SK-N-SH (cell line): ENCODE measurements at regions not wholly inside any gene's neighbourhood (a gene's known extent, or its start where the extent isn't known, plus 50 kb on each side); places are given as distances from the start of the nearest gene placed in this dataset.

Experiments
- CTCF ChIA-PET: fragments of 300-600, 350-600 bp; formaldehyde crosslinking; extraction: SDS; loops from one replicate; lab custom pipeline; 2021; lab: Yijun Ruan, JAX
- POLR2A ChIA-PET: fragments of 350-600 bp; sonication (Branson Sonifier 250); formaldehyde crosslinking; extraction: SDS; loops from one replicate; lab custom pipeline; 2020; ENCODE audit warnings: antibody characterized with exemption, inconsistent platforms; lab: Yijun Ruan, JAX
- DNase-seq: peaks from one replicate; pipeline ENCODE4 v3.0.0; 2012
- H2AFZ ChIP-seq: fragments of 200-600 bp; sonication (generic); 2 replicates; pipeline ENCODE4 v1.8.1; 2016; ENCODE audit warnings: antibody characterized with exemption, mild to moderate bottlenecking, low read depth
- H3F3A ChIP-seq: fragments of 200-600 bp; sonication (generic); replicated peaks from 2 replicates; pipeline ENCODE3; 2016; ENCODE audit warnings: antibody characterized with exemption, mild to moderate bottlenecking; ENCODE audit not compliant: insufficient read depth
- H3K27ac ChIP-seq, 2 experiments: fragments of 200-500 bp in 1 of 2; fragments of 200-600 bp in 1 of 2; sonication (Bioruptor generic) in 1 of 2; sonication (generic), shearing (Covaris generic) in 1 of 2; 2 replicates each; pipeline versions ENCODE4 v1.5.1 to v1.6.1; 2014 to 2016; ENCODE audit warnings: low read depth in 2 of 2, inconsistent platforms in 1 of 2, low read length in 1 of 2, mild to moderate bottlenecking in 1 of 2, mixed read lengths in 1 of 2
- H3K27me3 ChIP-seq: fragments of 200-600 bp; sonication (generic), shearing (Covaris generic); 2 replicates; pipeline ENCODE4 v1.6.1; 2016; ENCODE audit warnings: mixed run types; ENCODE audit not compliant: insufficient read depth
- H3K36me3 ChIP-seq, 2 experiments: fragments of 200-500 bp in 1 of 2; fragments of 200-600 bp in 1 of 2; sonication (Bioruptor generic) in 1 of 2; sonication (generic) in 1 of 2; replicated peaks in 1 of 2; 2 replicates each; pipeline versions ENCODE3 to v1.5.1; 2014 to 2016; ENCODE audit warnings: low read length in 1 of 2, mild to moderate bottlenecking in 1 of 2; ENCODE audit not compliant: insufficient read depth in 2 of 2, control insufficient read depth in 1 of 2
- H3K4me1 ChIP-seq, 2 experiments: fragments of 200-500 bp in 1 of 2; fragments of 200-600 bp in 1 of 2; sonication (Bioruptor generic) in 1 of 2; sonication (generic), shearing (Covaris generic) in 1 of 2; 2 replicates each; pipeline versions ENCODE4 v1.5.1 to v1.6.1; 2014 to 2016; ENCODE audit warnings: low read depth in 1 of 2, low read length in 1 of 2, mixed run types in 1 of 2; ENCODE audit not compliant: insufficient read depth in 2 of 2, control insufficient read depth in 1 of 2
- H3K4me2 ChIP-seq: fragments of 200-600 bp; sonication (generic), shearing (Covaris generic); 2 replicates; pipeline ENCODE4 v1.6.1; 2017; ENCODE audit warnings: mixed run types
- H3K4me3 ChIP-seq, 2 experiments: fragments of 200-500 bp in 1 of 2; fragments of 200-600 bp in 1 of 2; sonication (Bioruptor generic) in 1 of 2; sonication (generic), shearing (Covaris generic) in 1 of 2; 2 replicates each; pipeline versions ENCODE4 v1.5.1 to v1.8.1; 2014 to 2016; ENCODE audit warnings: low read depth in 2 of 2, inconsistent platforms in 1 of 2, low read length in 1 of 2, mild to moderate bottlenecking in 1 of 2, mixed read lengths in 1 of 2, moderate library complexity in 1 of 2
- H3K79me2 ChIP-seq: fragments of 200-600 bp; sonication (generic); 2 replicates; pipeline ENCODE4 v1.8.1; 2017; ENCODE audit warnings: mild to moderate bottlenecking; ENCODE audit not compliant: insufficient read depth
- H3K9ac ChIP-seq: fragments of 200-600 bp; sonication (generic); 2 replicates; pipeline ENCODE4 v1.6.1; 2017; ENCODE audit warnings: mixed run types
- H3K9me2 ChIP-seq: fragments of 200-600 bp; sonication (generic); 2 replicates; pipeline ENCODE4 v1.6.1; 2017; ENCODE audit warnings: mixed run types
- H3K9me3 ChIP-seq: fragments of 200-600 bp; sonication (generic); 2 replicates; pipeline ENCODE4 v1.6.1; 2017; ENCODE audit warnings: mixed run types, mild to moderate bottlenecking, moderate library complexity
- H4K20me1 ChIP-seq: fragments of 200-600 bp; sonication (generic); 2 replicates; pipeline ENCODE4 v1.6.1; 2017; ENCODE audit warnings: mild to moderate bottlenecking, mixed run types; ENCODE audit not compliant: insufficient read depth
- CHD2 ChIP-seq: fragments of 150-350 bp; IDR thresholded peaks from 2 replicates; pipeline ENCODE4 v1.6.1; 2018; ENCODE audit warnings: low read length; ENCODE audit not compliant: partially characterized antibody
- ELF1 ChIP-seq: IDR thresholded peaks from 2 replicates; pipeline ENCODE4 v1.4.0; 2012
- GABPA ChIP-seq: IDR thresholded peaks from 2 replicates; pipeline ENCODE4 v1.4.0; 2012; ENCODE audit warnings: low read depth, mild to moderate bottlenecking
- MXI1 ChIP-seq: IDR thresholded peaks from 2 replicates; pipeline ENCODE4 v1.6.1; 2012; ENCODE audit warnings: mild to moderate bottlenecking, low read depth, low read length, improper control_type of control experiment
- NRF1 ChIP-seq: IDR thresholded peaks from 2 replicates; pipeline ENCODE4 v1.6.1; 2012; ENCODE audit warnings: low read depth, mild to moderate bottlenecking, low read length
- RAD21 ChIP-seq: IDR thresholded peaks from 2 replicates; pipeline ENCODE4 v1.6.1; 2012; ENCODE audit warnings: mild to moderate bottlenecking, low read length
- RXRA ChIP-seq: IDR thresholded peaks from 2 replicates; pipeline ENCODE4 v1.4.0; 2012; ENCODE audit warnings: low read depth, mild to moderate bottlenecking, borderline replicate concordance
- SMC3 ChIP-seq: IDR thresholded peaks from 2 replicates; pipeline ENCODE4 v1.6.1; 2012; ENCODE audit warnings: low read depth, low read length, improper control_type of control experiment
- TCF12 ChIP-seq: IDR thresholded peaks from 2 replicates; pipeline ENCODE4 v1.4.0; 2012
- YY1 ChIP-seq: IDR thresholded peaks from 2 replicates; pipeline ENCODE4 v1.4.0; 2012; ENCODE audit warnings: low read depth, mild to moderate bottlenecking
- WGBS: methylation state at CpG from one replicate; pipeline ENCODE4 v1.1.6; 2017; ENCODE audit warnings: low lambda C conversion rate; 5-methylcytosine and 5-hydroxymethylcytosine counted together
- TF ChIP-seq, protein P1 (sequence below): fragments of 150-350 bp; IDR thresholded peaks from 2 replicates; pipeline ENCODE4 v1.6.1; 2017; ENCODE audit warnings: antibody characterized with exemption, low read length, low read depth, borderline replicate concordance
- TF ChIP-seq, protein P2 (sequence below): IDR thresholded peaks from 2 replicates; pipeline ENCODE4 v1.4.0; 2012; ENCODE audit warnings: low read depth, borderline replicate concordance
- TF ChIP-seq, protein P3 (sequence below): IDR thresholded peaks from 2 replicates; pipeline ENCODE4; 2012
- TF ChIP-seq, protein P4 (sequence below): IDR thresholded peaks from 2 replicates; pipeline ENCODE4 v1.4.0; 2012; ENCODE audit warnings: low read depth, borderline replicate concordance
- TF ChIP-seq, protein P5 (sequence below): fragments of 200-600 bp; sonication (generic); IDR thresholded peaks from 2 replicates; pipeline ENCODE4 v1.6.1; 2017; ENCODE audit warnings: antibody characterized with exemption, mild to moderate bottlenecking, moderate library complexity
- TF ChIP-seq, protein P6 (sequence below): fragments of 150-350 bp; IDR thresholded peaks from 2 replicates; pipeline ENCODE4 v1.6.1; 2016; ENCODE audit warnings: mild to moderate bottlenecking, low read depth, low read length

DNA sequence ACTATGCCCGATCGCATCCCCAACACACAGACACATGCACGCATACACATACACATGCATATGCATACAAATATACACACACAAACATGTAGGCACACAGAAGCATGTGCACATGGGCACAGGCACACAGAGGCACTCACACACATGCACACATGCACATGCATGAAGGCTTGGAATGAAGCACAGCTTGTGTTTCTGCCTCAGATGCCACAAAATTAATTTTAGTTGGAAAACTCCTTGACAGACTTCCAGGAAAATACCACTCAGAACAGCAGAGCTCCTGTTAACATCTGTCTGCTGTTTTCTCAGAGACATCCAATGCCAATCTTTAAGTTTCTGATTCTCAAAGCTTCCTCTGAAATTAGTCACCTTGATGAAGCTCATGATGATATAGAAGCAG is 532.7 kb downstream of the RFC3 start:
- peaks cover 14% of the 10 kb centered on the region for H3F3A ChIP-seq
- CTCF ChIA-PET = no interaction called here
- WGBS = 100% methylated on average over 3 of the region's 3 CpGs

DNA sequence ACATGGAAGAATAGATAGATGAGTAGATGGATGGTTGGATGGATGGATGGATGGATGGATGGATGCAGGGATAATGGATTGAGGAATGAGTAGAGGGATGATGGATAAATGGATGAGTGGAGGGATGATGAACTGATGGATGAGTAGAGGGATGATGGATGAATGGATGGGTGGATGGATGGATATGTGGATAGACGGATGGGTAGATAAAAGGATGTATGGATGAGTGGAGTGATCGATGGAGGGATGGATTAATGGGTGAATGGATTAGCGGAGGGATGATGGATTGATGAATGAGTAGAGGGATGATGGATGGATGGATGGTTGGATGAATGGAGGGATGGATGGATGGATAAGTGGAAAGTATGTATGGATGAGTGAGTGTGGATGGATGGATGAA is 533.2 kb downstream of the RFC3 start:
- Histone ChIP-seq H3K27me3 (no peaks in the 10 kb centered on the region), H3K9me3 (no peaks in the 10 kb centered on the region), H3K27ac (no peak overlapping the region), H3K4me2 (no peak overlapping the region), H3K79me2 (no peaks in the 10 kb centered on the region), H3K9ac (no peak overlapping the region), H3K36me3 (no peaks in the 10 kb centered on the region), H3K4me3 (no peak overlapping the region), H4K20me1 (no peaks in the 10 kb centered on the region), H2AFZ (no peak overlapping the region), H3K9me2 (no peaks in the 10 kb centered on the region), H3K4me1 (peaks cover 4 to 9% of the 10 kb centered on the region in 2 experiments; a peak in 2 of 4 replicates), H3F3A (peaks cover 14% of the 10 kb centered on the region)
- 92% methylated on average over 3 of the region's 3 CpGs for WGBS
- ChIA-PET POLR2A (no interaction called here), CTCF (no interaction called here)
- DNase-seq = no peak
- no peak for TF ChIP-seq NRF1
- TF ChIP-seq GABPA = no peak
- TF ChIP-seq, protein P1, sequence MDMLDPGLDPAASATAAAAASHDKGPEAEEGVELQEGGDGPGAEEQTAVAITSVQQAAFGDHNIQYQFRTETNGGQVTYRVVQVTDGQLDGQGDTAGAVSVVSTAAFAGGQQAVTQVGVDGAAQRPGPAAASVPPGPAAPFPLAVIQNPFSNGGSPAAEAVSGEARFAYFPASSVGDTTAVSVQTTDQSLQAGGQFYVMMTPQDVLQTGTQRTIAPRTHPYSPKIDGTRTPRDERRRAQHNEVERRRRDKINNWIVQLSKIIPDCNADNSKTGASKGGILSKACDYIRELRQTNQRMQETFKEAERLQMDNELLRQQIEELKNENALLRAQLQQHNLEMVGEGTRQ = no peak
- TF ChIP-seq, protein P2, sequence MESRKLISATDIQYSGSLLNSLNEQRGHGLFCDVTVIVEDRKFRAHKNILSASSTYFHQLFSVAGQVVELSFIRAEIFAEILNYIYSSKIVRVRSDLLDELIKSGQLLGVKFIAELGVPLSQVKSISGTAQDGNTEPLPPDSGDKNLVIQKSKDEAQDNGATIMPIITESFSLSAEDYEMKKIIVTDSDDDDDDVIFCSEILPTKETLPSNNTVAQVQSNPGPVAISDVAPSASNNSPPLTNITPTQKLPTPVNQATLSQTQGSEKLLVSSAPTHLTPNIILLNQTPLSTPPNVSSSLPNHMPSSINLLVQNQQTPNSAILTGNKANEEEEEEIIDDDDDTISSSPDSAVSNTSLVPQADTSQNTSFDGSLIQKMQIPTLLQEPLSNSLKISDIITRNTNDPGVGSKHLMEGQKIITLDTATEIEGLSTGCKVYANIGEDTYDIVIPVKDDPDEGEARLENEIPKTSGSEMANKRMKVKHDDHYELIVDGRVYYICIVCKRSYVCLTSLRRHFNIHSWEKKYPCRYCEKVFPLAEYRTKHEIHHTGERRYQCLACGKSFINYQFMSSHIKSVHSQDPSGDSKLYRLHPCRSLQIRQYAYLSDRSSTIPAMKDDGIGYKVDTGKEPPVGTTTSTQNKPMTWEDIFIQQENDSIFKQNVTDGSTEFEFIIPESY = no peak
- TF ChIP-seq, protein P3, sequence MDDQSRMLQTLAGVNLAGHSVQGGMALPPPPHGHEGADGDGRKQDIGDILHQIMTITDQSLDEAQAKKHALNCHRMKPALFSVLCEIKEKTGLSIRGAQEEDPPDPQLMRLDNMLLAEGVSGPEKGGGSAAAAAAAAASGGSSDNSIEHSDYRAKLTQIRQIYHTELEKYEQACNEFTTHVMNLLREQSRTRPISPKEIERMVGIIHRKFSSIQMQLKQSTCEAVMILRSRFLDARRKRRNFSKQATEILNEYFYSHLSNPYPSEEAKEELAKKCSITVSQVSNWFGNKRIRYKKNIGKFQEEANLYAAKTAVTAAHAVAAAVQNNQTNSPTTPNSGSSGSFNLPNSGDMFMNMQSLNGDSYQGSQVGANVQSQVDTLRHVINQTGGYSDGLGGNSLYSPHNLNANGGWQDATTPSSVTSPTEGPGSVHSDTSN = no peak
- TF ChIP-seq, protein P4, sequence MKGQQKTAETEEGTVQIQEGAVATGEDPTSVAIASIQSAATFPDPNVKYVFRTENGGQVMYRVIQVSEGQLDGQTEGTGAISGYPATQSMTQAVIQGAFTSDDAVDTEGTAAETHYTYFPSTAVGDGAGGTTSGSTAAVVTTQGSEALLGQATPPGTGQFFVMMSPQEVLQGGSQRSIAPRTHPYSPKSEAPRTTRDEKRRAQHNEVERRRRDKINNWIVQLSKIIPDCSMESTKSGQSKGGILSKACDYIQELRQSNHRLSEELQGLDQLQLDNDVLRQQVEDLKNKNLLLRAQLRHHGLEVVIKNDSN = no peak
- TF ChIP-seq ELF1 = no peak
- TF ChIP-seq, protein P5, sequence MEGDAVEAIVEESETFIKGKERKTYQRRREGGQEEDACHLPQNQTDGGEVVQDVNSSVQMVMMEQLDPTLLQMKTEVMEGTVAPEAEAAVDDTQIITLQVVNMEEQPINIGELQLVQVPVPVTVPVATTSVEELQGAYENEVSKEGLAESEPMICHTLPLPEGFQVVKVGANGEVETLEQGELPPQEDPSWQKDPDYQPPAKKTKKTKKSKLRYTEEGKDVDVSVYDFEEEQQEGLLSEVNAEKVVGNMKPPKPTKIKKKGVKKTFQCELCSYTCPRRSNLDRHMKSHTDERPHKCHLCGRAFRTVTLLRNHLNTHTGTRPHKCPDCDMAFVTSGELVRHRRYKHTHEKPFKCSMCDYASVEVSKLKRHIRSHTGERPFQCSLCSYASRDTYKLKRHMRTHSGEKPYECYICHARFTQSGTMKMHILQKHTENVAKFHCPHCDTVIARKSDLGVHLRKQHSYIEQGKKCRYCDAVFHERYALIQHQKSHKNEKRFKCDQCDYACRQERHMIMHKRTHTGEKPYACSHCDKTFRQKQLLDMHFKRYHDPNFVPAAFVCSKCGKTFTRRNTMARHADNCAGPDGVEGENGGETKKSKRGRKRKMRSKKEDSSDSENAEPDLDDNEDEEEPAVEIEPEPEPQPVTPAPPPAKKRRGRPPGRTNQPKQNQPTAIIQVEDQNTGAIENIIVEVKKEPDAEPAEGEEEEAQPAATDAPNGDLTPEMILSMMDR = no peak
- TF ChIP-seq TCF12 = no peak

More for the DNA sequence above, 532.7 kb downstream of the RFC3 start:
- no peak for TF ChIP-seq GABPA
- TF ChIP-seq, protein P5 = no peak
- TF ChIP-seq RAD21 = no peak
- TF ChIP-seq, protein P6, sequence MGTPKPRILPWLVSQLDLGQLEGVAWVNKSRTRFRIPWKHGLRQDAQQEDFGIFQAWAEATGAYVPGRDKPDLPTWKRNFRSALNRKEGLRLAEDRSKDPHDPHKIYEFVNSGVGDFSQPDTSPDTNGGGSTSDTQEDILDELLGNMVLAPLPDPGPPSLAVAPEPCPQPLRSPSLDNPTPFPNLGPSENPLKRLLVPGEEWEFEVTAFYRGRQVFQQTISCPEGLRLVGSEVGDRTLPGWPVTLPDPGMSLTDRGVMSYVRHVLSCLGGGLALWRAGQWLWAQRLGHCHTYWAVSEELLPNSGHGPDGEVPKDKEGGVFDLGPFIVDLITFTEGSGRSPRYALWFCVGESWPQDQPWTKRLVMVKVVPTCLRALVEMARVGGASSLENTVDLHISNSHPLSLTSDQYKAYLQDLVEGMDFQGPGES = no peak
- TF ChIP-seq SMC3 = no peak
- TF ChIP-seq, protein P4 = no peak
- TF ChIP-seq YY1 = no peak
- no peak for TF ChIP-seq RXRA
- no peak for TF ChIP-seq MXI1
- TF ChIP-seq TCF12 = no peak
- TF ChIP-seq CHD2 = no peak
- Histone ChIP-seq H3K9me2 (no peaks in the 10 kb centered on the region), H4K20me1 (no peaks in the 10 kb centered on the region), H3K9me3 (no peaks in the 10 kb centered on the region), H3K79me2 (no peaks in the 10 kb centered on the region), H3K4me2 (no peak overlapping the region), H2AFZ (no peak overlapping the region), H3K36me3 (no peaks in the 10 kb centered on the region), H3K4me3 (no peak overlapping the region), H3K9ac (no peak overlapping the region), H3K4me1 (peaks cover 4 to 13% of the 10 kb centered on the region in 2 experiments; a peak in 2 of 4 replicates), H3K27ac (no peak overlapping the region), H3K27me3 (no peaks in the 10 kb centered on the region)
- POLR2A ChIA-PET = no interaction called here
- no peak for DNase-seq
